ENCODE measurements at regions not wholly inside any gene's neighbourhood (a gene's known extent, or its start where the extent isn't known, plus 50 kb on each side); places are given as distances from the start of the nearest gene placed in this dataset.

DNA sequence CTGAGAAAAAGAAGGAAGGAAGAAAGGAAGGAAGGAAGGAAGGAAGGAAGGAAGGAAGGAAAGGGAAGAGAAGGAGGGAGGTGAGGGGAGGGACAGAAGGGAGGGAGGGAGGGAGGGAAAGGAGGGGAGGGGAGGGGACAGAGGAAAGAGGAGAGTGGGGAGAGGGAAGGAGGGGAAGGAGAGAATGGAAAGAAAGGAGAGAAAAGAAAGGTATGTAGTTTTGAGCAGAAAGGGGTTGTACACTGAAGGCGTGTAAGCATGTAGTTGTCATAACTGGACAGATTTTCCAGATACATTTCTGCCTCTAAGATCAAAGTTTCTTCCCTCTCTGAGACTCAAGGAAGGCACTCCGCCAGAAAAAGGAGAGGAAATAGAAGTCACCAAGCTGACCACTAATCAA, 113.4 kb upstream of the KBTBD8 start:
- Histone ChIP-seq H2AFZ (ENCODE audit: insufficient read depth, low read depth, low read length, poor library complexity, severe bottlenecking) (no peak overlapping the region), H3K9ac (ENCODE audit: low read length) (no peak overlapping the region), H3K9me3 (ENCODE audit: control extremely low read depth in 1 of 3, control insufficient read depth in 2 of 3, insufficient read depth in 1 of 3, low read length in 2 of 3) (no peaks in the 10 kb centered on the region), H3K4me2 (replicated peaks; ENCODE audit: low read depth, low read length, poor library complexity, severe bottlenecking) (no peak overlapping the region), H3K27me3 (replicated peaks in 1 of 4; ENCODE audit: control extremely low read depth in 1 of 4, control insufficient read depth in 3 of 4, insufficient read depth in 4 of 4, low read length in 3 of 4) (no peaks in the 10 kb centered on the region), H3K36me3 (replicated peaks in 1 of 2; ENCODE audit: control extremely low read depth in 1 of 2, control insufficient read depth in 1 of 2, extremely low read depth in 1 of 2, insufficient read depth in 2 of 2, low read length in 1 of 2) (no peaks in the 10 kb centered on the region), H3K4me1 (ENCODE audit: control insufficient read depth in 2 of 2, insufficient read depth in 2 of 2, low read length in 2 of 2) (no peaks in the 10 kb centered on the region), H3K4me3 (ENCODE audit: control extremely low read depth in 1 of 5, extremely low read depth in 1 of 5, insufficient read depth in 1 of 5, low read depth in 2 of 5, low read length in 4 of 5) (no peak overlapping the region), H4K20me1 (ENCODE audit: control insufficient read depth, insufficient read depth, low read length, poor library complexity, severe bottlenecking) (no peaks in the 10 kb centered on the region), H3K27ac (ENCODE audit: low read length in 2 of 2) (no peak overlapping the region), H3K79me2 (ENCODE audit: control insufficient read depth, insufficient read depth, low read length) (no peaks in the 10 kb centered on the region)
- Mint-ChIP-seq H3K9me3 (ENCODE audit: insufficient read depth) (peaks cover 4% of the 10 kb centered on the region), H3K27ac (no peak overlapping the region), H3K4me1 (no peaks in the 10 kb centered on the region), H3K27me3 (peaks cover 2% of the 10 kb centered on the region), H3K4me3 (no peak overlapping the region)
- ChIA-PET POLR2A (no interaction called here), CTCF (no interaction called here)
- no CpG with 5 or more reads among the region's 2 CpGs for WGBS (ENCODE audit: insufficient coverage)
- no peak for TF ChIP-seq EZH2 (IDR thresholded peaks at IDR 0.05; ENCODE audit: borderline replicate concordance, insufficient read depth, low read depth, low read length, poor library complexity, severe bottlenecking)
- TF ChIP-seq, protein P1, sequence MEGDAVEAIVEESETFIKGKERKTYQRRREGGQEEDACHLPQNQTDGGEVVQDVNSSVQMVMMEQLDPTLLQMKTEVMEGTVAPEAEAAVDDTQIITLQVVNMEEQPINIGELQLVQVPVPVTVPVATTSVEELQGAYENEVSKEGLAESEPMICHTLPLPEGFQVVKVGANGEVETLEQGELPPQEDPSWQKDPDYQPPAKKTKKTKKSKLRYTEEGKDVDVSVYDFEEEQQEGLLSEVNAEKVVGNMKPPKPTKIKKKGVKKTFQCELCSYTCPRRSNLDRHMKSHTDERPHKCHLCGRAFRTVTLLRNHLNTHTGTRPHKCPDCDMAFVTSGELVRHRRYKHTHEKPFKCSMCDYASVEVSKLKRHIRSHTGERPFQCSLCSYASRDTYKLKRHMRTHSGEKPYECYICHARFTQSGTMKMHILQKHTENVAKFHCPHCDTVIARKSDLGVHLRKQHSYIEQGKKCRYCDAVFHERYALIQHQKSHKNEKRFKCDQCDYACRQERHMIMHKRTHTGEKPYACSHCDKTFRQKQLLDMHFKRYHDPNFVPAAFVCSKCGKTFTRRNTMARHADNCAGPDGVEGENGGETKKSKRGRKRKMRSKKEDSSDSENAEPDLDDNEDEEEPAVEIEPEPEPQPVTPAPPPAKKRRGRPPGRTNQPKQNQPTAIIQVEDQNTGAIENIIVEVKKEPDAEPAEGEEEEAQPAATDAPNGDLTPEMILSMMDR (IDR thresholded peaks at IDR 0.05), result no peak
- intact Hi-C loops (cut with micrococcal nuclease), result no loop called here
- no peak for ATAC-seq (ENCODE audit: low read depth)
- DNase-seq, result no peak

DNA sequence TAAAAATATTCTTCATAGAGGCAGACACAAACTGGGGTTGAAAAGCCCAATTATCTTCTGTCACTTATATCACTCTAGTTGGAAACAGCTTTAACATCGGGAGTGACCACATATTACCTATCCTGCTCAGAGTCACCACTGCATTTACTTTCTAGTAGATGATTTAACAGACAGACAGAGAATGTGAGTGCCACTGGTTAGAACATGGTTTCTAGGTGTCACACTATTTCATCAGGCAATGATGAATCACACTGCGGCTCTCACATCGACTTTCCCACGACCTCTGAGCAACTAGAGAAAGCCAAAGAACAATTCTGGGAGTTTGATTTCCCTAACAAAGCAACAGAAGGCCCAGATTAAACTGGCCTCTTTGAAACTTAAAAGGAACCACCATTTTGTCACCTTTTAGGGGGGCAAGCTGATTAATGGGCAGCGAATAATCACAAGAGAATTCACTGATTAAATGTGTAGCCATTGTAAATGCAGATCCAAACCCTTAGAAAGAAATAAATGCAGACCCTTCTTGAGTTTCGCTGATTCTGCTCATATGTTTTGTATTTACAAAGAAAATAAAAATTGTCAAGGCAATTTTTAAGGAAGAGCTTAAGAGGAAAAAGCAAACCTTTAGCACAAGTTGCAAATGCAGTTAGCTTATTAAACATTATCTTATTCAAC, 112.6 kb upstream of the KBTBD8 start:
- Histone ChIP-seq H3K4me3 (ENCODE audit: control extremely low read depth in 1 of 5, extremely low read depth in 1 of 5, insufficient read depth in 1 of 5, low read depth in 2 of 5, low read length in 4 of 5) (no peak overlapping the region), H3K27me3 (replicated peaks in 1 of 4; ENCODE audit: control extremely low read depth in 1 of 4, control insufficient read depth in 3 of 4, insufficient read depth in 4 of 4, low read length in 3 of 4) (no peaks in the 10 kb centered on the region), H3K79me2 (ENCODE audit: control insufficient read depth, insufficient read depth, low read length) (no peaks in the 10 kb centered on the region), H4K20me1 (ENCODE audit: control insufficient read depth, insufficient read depth, low read length, poor library complexity, severe bottlenecking) (no peaks in the 10 kb centered on the region), H3K9ac (ENCODE audit: low read length) (no peak overlapping the region), H3K4me2 (replicated peaks; ENCODE audit: low read depth, low read length, poor library complexity, severe bottlenecking) (no peak overlapping the region), H3K36me3 (replicated peaks in 1 of 2; ENCODE audit: control extremely low read depth in 1 of 2, control insufficient read depth in 1 of 2, extremely low read depth in 1 of 2, insufficient read depth in 2 of 2, low read length in 1 of 2) (no peaks in the 10 kb centered on the region), H2AFZ (ENCODE audit: insufficient read depth, low read depth, low read length, poor library complexity, severe bottlenecking) (no peak overlapping the region), H3K27ac (ENCODE audit: low read length in 2 of 2) (no peak overlapping the region), H3K4me1 (ENCODE audit: control insufficient read depth in 2 of 2, insufficient read depth in 2 of 2, low read length in 2 of 2) (no peaks in the 10 kb centered on the region), H3K9me3 (ENCODE audit: control extremely low read depth in 1 of 3, control insufficient read depth in 2 of 3, insufficient read depth in 1 of 3, low read length in 2 of 3) (no peaks in the 10 kb centered on the region)
- DNase-seq (no peak), ATAC-seq (ENCODE audit: low read depth) (no peak)
- intact Hi-C loops (cut with micrococcal nuclease), result no loop called here
- TF ChIP-seq, protein P1 (IDR thresholded peaks at IDR 0.05), result no peak
- no peak for TF ChIP-seq EZH2 (IDR thresholded peaks at IDR 0.05; ENCODE audit: borderline replicate concordance, insufficient read depth, low read depth, low read length, poor library complexity, severe bottlenecking)
- no peak overlapping the region for H3K27ac Mint-ChIP-seq
- CTCF ChIA-PET, result no interaction called here
- POLR2A ChIA-PET, result no interaction called here
- no peaks in the 10 kb centered on the region for H3K4me1 Mint-ChIP-seq
- H3K9me3 Mint-ChIP-seq (ENCODE audit: insufficient read depth), result peaks cover 4% of the 10 kb centered on the region
- WGBS (ENCODE audit: insufficient coverage), result 77% methylated on average over 3 of the region's 6 CpGs
- H3K4me3 Mint-ChIP-seq, result no peak overlapping the region
- H3K27me3 Mint-ChIP-seq, result peaks cover 2% of the 10 kb centered on the region

Data from B cell (primary cell).